ENCODE measurements at regions not wholly inside any gene's neighbourhood (a gene's known extent, or its start where the extent isn't known, plus 50 kb on each side); places are given as distances from the start of the nearest gene placed in this dataset.
A peak's percentile ranks its signal among the peaks of the same experiment; 100 is the strongest.

DNA sequence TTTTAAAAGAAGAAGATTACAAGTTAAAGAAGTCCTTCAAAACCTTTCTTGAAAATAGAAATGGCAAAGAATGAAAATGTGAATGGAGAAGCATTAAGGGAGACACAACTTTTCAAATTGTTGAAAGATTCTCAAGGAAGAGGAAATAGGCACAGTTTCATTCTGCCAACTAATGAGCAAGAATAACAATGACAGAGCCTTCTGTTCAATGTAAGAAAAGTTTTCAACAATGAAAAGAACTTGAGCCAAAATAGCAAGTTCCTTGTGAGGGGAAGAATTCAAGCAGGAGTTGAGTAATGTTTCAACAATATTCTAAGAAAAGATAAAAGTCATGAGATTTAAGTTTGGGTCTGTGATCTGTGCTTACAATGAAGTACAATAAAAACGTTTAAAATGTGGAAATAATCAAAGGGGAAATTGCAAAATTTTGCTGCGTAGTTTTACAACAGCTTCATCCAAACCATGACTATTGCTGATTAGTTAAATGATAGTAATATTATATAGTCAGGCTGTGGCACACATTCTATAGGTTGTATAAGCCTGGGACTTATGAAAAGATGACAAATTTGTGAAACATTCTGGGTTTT lies 122.6 kb downstream of the METTL4 start:
- DNase-seq (ENCODE audit: low read depth), result no peak
- no peak overlapping the region for H3K4me3 ChIP-seq (ENCODE audit: low read depth, low read length)
- no peak for TF ChIP-seq CTCF (IDR thresholded peaks at IDR 0.05; ENCODE audit: low read depth, low read length, missing control alignments)

- TF ChIP-seq CTCF (IDR thresholded peaks at IDR 0.05; ENCODE audit: low read depth, low read length, missing control alignments), result no peak
- H3K4me3 ChIP-seq (ENCODE audit: low read depth, low read length), result no peak overlapping the region
- DNase-seq (ENCODE audit: low read depth), result no peak
Observed at GRCh38 chr18:2451556-2451955, 119.7 kb downstream of the METTL4 start.

- TF ChIP-seq CTCF (IDR thresholded peaks at IDR 0.05; ENCODE audit: low read depth, low read length, missing control alignments), result no peak
- no peak for DNase-seq (ENCODE audit: low read depth)
- no peak overlapping the region for H3K4me3 ChIP-seq (ENCODE audit: low read depth, low read length)
Observed at GRCh38 chr18:2459886-2460285, 111.4 kb downstream of the METTL4 start.

DNA sequence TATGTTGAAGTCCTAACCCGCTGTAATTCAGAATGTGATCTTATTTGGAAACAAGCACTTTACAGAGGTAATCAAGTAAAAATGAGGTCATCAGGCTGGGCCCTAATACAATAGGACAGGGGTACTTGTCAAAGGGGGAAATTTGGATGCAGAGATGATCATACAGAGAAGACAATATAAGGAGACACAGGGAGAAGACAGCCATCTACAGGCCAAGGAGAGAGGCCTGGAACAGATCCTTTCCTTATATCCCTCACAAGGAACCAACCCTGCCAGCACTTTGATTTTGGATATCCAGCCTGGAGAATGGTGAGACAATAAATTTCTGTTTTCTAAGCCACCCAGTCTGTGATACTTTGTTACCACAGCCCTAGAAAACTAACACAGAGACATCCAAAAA lies 104.3 kb downstream of the METTL4 start:
- TF ChIP-seq CTCF (IDR thresholded peaks at IDR 0.05; ENCODE audit: low read depth, low read length, missing control alignments), result no peak
- no peak for DNase-seq (ENCODE audit: low read depth)
- H3K4me3 ChIP-seq (ENCODE audit: low read depth, low read length), result no peak overlapping the region

DNA sequence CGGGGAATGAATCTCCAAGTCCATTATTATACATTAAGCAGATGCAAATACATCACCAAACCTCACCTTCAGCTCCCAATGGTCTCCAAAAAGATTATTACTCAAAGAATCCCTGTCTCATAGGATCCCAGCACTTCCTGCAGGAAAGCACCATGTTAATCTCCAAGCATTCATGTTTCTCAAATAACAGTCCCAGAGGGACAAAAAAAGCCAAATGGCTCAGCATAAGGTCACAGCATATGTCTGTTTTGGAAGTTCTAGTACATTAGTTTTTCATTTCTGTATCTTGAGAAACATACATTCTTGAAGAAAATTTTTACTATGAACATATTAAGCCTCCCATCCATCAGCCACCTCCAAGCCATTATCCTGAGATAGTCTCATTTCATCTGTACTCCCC lies 103.3 kb downstream of the METTL4 start:
- no peak for TF ChIP-seq CTCF (IDR thresholded peaks at IDR 0.05; ENCODE audit: low read depth, low read length, missing control alignments)
- no peak for DNase-seq (ENCODE audit: low read depth)
- H3K4me3 ChIP-seq (ENCODE audit: low read depth, low read length), result no peak overlapping the region

DNA sequence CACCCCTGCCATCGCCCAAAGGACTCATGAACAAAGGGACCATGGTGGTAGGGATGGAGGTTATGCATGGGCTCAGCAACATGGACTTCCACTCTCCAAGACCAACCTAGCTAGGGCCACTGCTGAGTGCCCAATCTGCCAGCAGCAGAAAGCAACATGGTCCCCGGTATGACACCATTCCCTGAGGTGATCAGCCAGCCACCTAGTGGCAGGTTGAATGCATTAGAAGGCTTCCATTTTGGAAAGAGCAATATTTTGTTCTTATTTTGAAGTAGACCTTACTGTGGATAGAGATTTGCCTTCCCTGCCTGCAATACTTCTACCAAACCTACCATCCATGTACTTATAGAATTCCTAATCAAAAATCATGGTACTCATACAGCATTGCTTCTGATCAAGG lies 99.8 kb downstream of the METTL4 start:
- peak; percentile 54 for TF ChIP-seq CTCF (IDR thresholded peaks at IDR 0.05; ENCODE audit: low read depth, low read length, missing control alignments)
- no peak for DNase-seq (ENCODE audit: low read depth)
- H3K4me3 ChIP-seq (ENCODE audit: low read depth, low read length), result no peak overlapping the region

GRCh38 chr18:2478662-2479061 lies 92.6 kb downstream of the METTL4 start:
- no peak for TF ChIP-seq CTCF (IDR thresholded peaks at IDR 0.05; ENCODE audit: low read depth, low read length, missing control alignments)
- no peak for DNase-seq (ENCODE audit: low read depth)
- no peak overlapping the region for H3K4me3 ChIP-seq (ENCODE audit: low read depth, low read length)

All from GM12864 (cell line).